ENCODE measurements at regions not wholly inside any gene's neighbourhood (a gene's known extent, or its start where the extent isn't known, plus 50 kb on each side); places are given as distances from the start of the nearest gene placed in this dataset.

DNA sequence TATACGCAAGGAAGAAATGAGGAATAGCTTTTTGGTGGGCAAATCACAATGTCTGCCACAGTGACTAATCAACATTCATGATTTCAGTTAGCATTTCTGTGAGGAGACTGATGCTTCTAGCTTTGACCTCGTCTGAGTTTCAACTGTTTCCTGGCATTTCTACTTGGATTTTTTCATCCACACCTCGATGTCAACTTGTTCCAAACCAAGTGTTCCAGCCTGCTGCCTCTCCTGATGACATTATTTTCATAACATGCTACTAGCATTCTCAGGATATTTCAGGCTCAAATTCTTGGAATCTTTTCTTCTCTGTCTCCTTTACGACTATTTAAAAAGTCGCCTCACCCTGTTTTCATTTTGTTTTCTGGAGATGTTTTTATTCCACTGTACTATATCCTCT is 90.3 kb upstream of the TEX13D start:
- H3K36me3 ChIP-seq (replicated peaks; ENCODE audit: low read depth, low read length) = no peaks in the 10 kb centered on the region
- no peak overlapping the region for H3K9ac ChIP-seq (ENCODE audit: low read length)
- peaks cover 28% of the 10 kb centered on the region for H3K4me1 ChIP-seq (ENCODE audit: low read length)
- no peak overlapping the region for H2AFZ ChIP-seq (ENCODE audit: low read depth, low read length)
- H3K79me2 ChIP-seq (ENCODE audit: low read length) = no peaks in the 10 kb centered on the region
- H3K4me3 ChIP-seq (ENCODE audit: low read length) = no peak overlapping the region
- no peaks in the 10 kb centered on the region for H3K9me3 ChIP-seq (ENCODE audit: insufficient read depth, low read length)
- H3K4me2 ChIP-seq (ENCODE audit: low read length) = no peak overlapping the region
- no peaks in the 10 kb centered on the region for H4K20me1 ChIP-seq (ENCODE audit: insufficient read depth, low read length)
- no peak overlapping the region for H3K27ac ChIP-seq (ENCODE audit: low read length)
- H3K27me3 ChIP-seq (ENCODE audit: low read depth, low read length) = peaks cover 23% of the 10 kb centered on the region
- TF ChIP-seq, protein P1, sequence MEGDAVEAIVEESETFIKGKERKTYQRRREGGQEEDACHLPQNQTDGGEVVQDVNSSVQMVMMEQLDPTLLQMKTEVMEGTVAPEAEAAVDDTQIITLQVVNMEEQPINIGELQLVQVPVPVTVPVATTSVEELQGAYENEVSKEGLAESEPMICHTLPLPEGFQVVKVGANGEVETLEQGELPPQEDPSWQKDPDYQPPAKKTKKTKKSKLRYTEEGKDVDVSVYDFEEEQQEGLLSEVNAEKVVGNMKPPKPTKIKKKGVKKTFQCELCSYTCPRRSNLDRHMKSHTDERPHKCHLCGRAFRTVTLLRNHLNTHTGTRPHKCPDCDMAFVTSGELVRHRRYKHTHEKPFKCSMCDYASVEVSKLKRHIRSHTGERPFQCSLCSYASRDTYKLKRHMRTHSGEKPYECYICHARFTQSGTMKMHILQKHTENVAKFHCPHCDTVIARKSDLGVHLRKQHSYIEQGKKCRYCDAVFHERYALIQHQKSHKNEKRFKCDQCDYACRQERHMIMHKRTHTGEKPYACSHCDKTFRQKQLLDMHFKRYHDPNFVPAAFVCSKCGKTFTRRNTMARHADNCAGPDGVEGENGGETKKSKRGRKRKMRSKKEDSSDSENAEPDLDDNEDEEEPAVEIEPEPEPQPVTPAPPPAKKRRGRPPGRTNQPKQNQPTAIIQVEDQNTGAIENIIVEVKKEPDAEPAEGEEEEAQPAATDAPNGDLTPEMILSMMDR (IDR thresholded peaks at IDR 0.05; ENCODE audit: low read depth, low read length) = no peak
- no peak for TF ChIP-seq EZH2phosphoT487 (IDR thresholded peaks at IDR 0.05; ENCODE audit: low read depth)

- TF ChIP-seq, protein P1 (IDR thresholded peaks at IDR 0.05; ENCODE audit: low read depth, low read length) = no peak
- no peak for TF ChIP-seq EZH2phosphoT487 (IDR thresholded peaks at IDR 0.05; ENCODE audit: low read depth)
- H3K27me3 ChIP-seq (ENCODE audit: low read depth, low read length) = no peaks in the 10 kb centered on the region
- H4K20me1 ChIP-seq (ENCODE audit: insufficient read depth, low read length) = no peaks in the 10 kb centered on the region
- no peak overlapping the region for H3K4me3 ChIP-seq (ENCODE audit: low read length)
- no peak overlapping the region for H3K4me2 ChIP-seq (ENCODE audit: low read length)
- H2AFZ ChIP-seq (ENCODE audit: low read depth, low read length) = no peak overlapping the region
- H3K27ac ChIP-seq (ENCODE audit: low read length) = no peak overlapping the region
- H3K36me3 ChIP-seq (replicated peaks; ENCODE audit: low read depth, low read length) = no peaks in the 10 kb centered on the region
- H3K9ac ChIP-seq (ENCODE audit: low read length) = no peak overlapping the region
- no peaks in the 10 kb centered on the region for H3K9me3 ChIP-seq (ENCODE audit: insufficient read depth, low read length)
- H3K4me1 ChIP-seq (ENCODE audit: low read length) = peaks cover 5% of the 10 kb centered on the region
- no peaks in the 10 kb centered on the region for H3K79me2 ChIP-seq (ENCODE audit: low read length)
Measured at GRCh38 chrX:124249345-124249744, 83.1 kb upstream of the TEX13D start.

DNA sequence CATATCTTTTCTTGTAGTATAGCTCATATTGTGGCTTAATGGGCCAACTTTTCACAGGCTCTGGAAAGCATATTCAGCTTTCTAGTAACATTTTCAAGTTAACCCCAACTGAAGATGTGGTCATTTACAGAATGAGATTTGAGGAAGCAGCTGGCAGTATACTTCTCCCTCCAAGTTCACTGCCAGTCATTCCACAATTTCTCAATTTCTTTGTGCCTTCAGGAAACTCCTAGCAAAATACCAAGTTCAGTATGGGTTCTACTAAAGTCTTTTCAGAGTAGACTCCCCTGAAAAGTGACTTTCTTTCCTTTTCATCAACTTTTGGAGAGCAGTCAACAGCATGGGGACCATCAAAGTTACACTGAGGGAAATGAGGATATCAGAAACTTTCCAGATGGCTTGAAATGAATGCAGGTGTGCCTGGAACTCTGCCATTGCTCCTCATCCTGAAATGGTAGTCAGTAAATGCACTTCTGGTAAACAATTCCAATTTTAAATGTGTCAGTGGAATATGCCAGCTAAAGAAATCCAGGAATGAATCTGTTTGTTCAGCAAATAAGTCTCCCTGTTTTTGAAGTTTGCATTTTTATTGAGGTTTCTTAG is 81.5 kb upstream of the TEX13D start:
- H3K9me3 ChIP-seq (ENCODE audit: insufficient read depth, low read length) = no peaks in the 10 kb centered on the region
- no peak for TF ChIP-seq EZH2phosphoT487 (IDR thresholded peaks at IDR 0.05; ENCODE audit: low read depth)
- TF ChIP-seq, protein P1 (IDR thresholded peaks at IDR 0.05; ENCODE audit: low read depth, low read length) = no peak
- no peak overlapping the region for H3K4me2 ChIP-seq (ENCODE audit: low read length)
- no peak overlapping the region for H3K4me3 ChIP-seq (ENCODE audit: low read length)
- H3K27me3 ChIP-seq (ENCODE audit: low read depth, low read length) = no peaks in the 10 kb centered on the region
- no peaks in the 10 kb centered on the region for H4K20me1 ChIP-seq (ENCODE audit: insufficient read depth, low read length)
- no peak overlapping the region for H2AFZ ChIP-seq (ENCODE audit: low read depth, low read length)
- H3K27ac ChIP-seq (ENCODE audit: low read length) = no peak overlapping the region
- peaks cover 5% of the 10 kb centered on the region for H3K4me1 ChIP-seq (ENCODE audit: low read length)
- H3K9ac ChIP-seq (ENCODE audit: low read length) = no peak overlapping the region
- H3K79me2 ChIP-seq (ENCODE audit: low read length) = no peaks in the 10 kb centered on the region
- no peaks in the 10 kb centered on the region for H3K36me3 ChIP-seq (replicated peaks; ENCODE audit: low read depth, low read length)

GRCh38 chrX:124254611-124255010 is 77.8 kb upstream of the TEX13D start:
- no peak overlapping the region for H3K27ac ChIP-seq (ENCODE audit: low read length)
- no peaks in the 10 kb centered on the region for H3K9me3 ChIP-seq (ENCODE audit: insufficient read depth, low read length)
- TF ChIP-seq, protein P1 (IDR thresholded peaks at IDR 0.05; ENCODE audit: low read depth, low read length) = no peak
- TF ChIP-seq EZH2phosphoT487 (IDR thresholded peaks at IDR 0.05; ENCODE audit: low read depth) = no peak
- H2AFZ ChIP-seq (ENCODE audit: low read depth, low read length) = no peak overlapping the region
- H3K4me2 ChIP-seq (ENCODE audit: low read length) = no peak overlapping the region
- H3K79me2 ChIP-seq (ENCODE audit: low read length) = no peaks in the 10 kb centered on the region
- no peaks in the 10 kb centered on the region for H3K27me3 ChIP-seq (ENCODE audit: low read depth, low read length)
- no peak overlapping the region for H3K4me3 ChIP-seq (ENCODE audit: low read length)
- H4K20me1 ChIP-seq (ENCODE audit: insufficient read depth, low read length) = no peaks in the 10 kb centered on the region
- no peaks in the 10 kb centered on the region for H3K36me3 ChIP-seq (replicated peaks; ENCODE audit: low read depth, low read length)
- peaks cover 5% of the 10 kb centered on the region for H3K4me1 ChIP-seq (ENCODE audit: low read length)
- no peak overlapping the region for H3K9ac ChIP-seq (ENCODE audit: low read length)

Data from OCI-LY3 (cell line).